OCI-LY3 (cell line): ENCODE measurements at regions not wholly inside any gene's neighbourhood (a gene's known extent, or its start where the extent isn't known, plus 50 kb on each side); places are given as distances from the start of the nearest gene placed in this dataset.

ENCODE experiments used
- H2AFZ ChIP-seq: fragments of 200-600, 300-600 bp; shearing (Covaris generic); 2 replicates; pipeline ENCODE4 v1.6.0; 2014; ENCODE audit warnings: antibody characterized with exemption, low read depth, low read length
- H3K27ac ChIP-seq: fragments of 200-600, 300-600 bp; sonication (generic); 2 replicates; pipeline ENCODE4 v1.5.1; 2014; ENCODE audit warnings: mild to moderate bottlenecking, low read length, moderate library complexity, mixed read lengths
- H3K27me3 ChIP-seq: fragments of 200-600, 300-600 bp; sonication (generic); 2 replicates; pipeline ENCODE4 v1.6.1; 2014; ENCODE audit warnings: low read depth, low read length, mixed read lengths
- H3K36me3 ChIP-seq: fragments of 200-600, 300-600 bp; sonication (generic); replicated peaks from 2 replicates; pipeline ENCODE3; 2014; ENCODE audit warnings: low read depth, low read length, mixed read lengths
- H3K4me1 ChIP-seq: fragments of 300-600, 200-600 bp; sonication (generic); 2 replicates; pipeline ENCODE4 v1.6.1; 2014; ENCODE audit warnings: low read length, mixed read lengths
- H3K4me2 ChIP-seq: fragments of 200-600, 300-600 bp; sonication (generic); 2 replicates; pipeline ENCODE4 v1.6.1; 2014; ENCODE audit warnings: low read length, mixed read lengths
- H3K4me3 ChIP-seq: fragments of 300-600, 200-600 bp; sonication (generic); 2 replicates; pipeline ENCODE4 v1.5.1; 2014; ENCODE audit warnings: antibody characterized with exemption, mild to moderate bottlenecking, low read length, moderate library complexity
- H3K79me2 ChIP-seq: fragments of 300-600, 200-600 bp; shearing (Covaris generic); 2 replicates; pipeline ENCODE4 v1.6.1; 2014; ENCODE audit warnings: mild to moderate bottlenecking, low read length, mixed read lengths
- H3K9ac ChIP-seq: fragments of 300-600, 200-600 bp; shearing (Covaris generic); 2 replicates; pipeline ENCODE4 v1.6.0; 2014; ENCODE audit warnings: mild to moderate bottlenecking, low read length, moderate library complexity
- H3K9me3 ChIP-seq: fragments of 200-600, 300-600 bp; shearing (Covaris generic); 2 replicates; pipeline ENCODE4 v1.6.1; 2014; ENCODE audit warnings: low read length, mixed read lengths; ENCODE audit not compliant: insufficient read depth
- H4K20me1 ChIP-seq: fragments of 200-600, 300-600 bp; sonication (generic); 2 replicates; pipeline ENCODE4 v1.6.1; 2016; ENCODE audit warnings: low read length, mixed read lengths; ENCODE audit not compliant: insufficient read depth
- CTCF ChIP-seq: fragments of 200-600, 300-600 bp; sonication (generic); IDR thresholded peaks from 2 replicates; pipeline ENCODE4 v1.5.1; 2014; ENCODE audit warnings: antibody characterized with exemption, low read length, low read depth
- EZH2phosphoT487 ChIP-seq: fragments of 200-600 bp; shearing (Covaris generic); IDR thresholded peaks from 2 replicates; pipeline ENCODE4 v1.6.1; 2018; ENCODE audit warnings: antibody characterized with exemption, mixed run types, low read depth

- H3K4me1 ChIP-seq, result no peaks in the 10 kb centered on the region
- H3K4me2 ChIP-seq, result no peak overlapping the region
- no peak overlapping the region for H3K4me3 ChIP-seq
- TF ChIP-seq EZH2phosphoT487, result no peak
- no peak for TF ChIP-seq CTCF
- no peaks in the 10 kb centered on the region for H3K9me3 ChIP-seq
- no peaks in the 10 kb centered on the region for H4K20me1 ChIP-seq
- H2AFZ ChIP-seq, result no peak overlapping the region
- no peaks in the 10 kb centered on the region for H3K36me3 ChIP-seq
- H3K27me3 ChIP-seq, result 0 out of 2 replicates have a peak, but pooled peaks cover 4% of the 10 kb centered on the region
- H3K27ac ChIP-seq, result no peak overlapping the region
- H3K9ac ChIP-seq, result no peak overlapping the region
- H3K79me2 ChIP-seq, result no peaks in the 10 kb centered on the region
Measured at GRCh38 chr7:155879592-155879991, 67.3 kb upstream of the SHH start.

GRCh38 chr7:155878674-155879073 lies 66.4 kb upstream of the SHH start:
- Histone ChIP-seq H3K27ac (no peak overlapping the region), H3K4me1 (no peaks in the 10 kb centered on the region), H3K4me2 (no peak overlapping the region), H3K79me2 (no peaks in the 10 kb centered on the region), H2AFZ (no peak overlapping the region), H3K27me3 (0 out of 2 replicates have a peak, but pooled peaks cover 4% of the 10 kb centered on the region), H3K4me3 (no peak overlapping the region), H3K9ac (no peak overlapping the region), H3K9me3 (no peaks in the 10 kb centered on the region), H3K36me3 (no peaks in the 10 kb centered on the region), H4K20me1 (no peaks in the 10 kb centered on the region)
- TF ChIP-seq CTCF (no peak), EZH2phosphoT487 (no peak)

GRCh38 chr7:155878250-155878649 lies 66.0 kb upstream of the SHH start:
- Histone ChIP-seq H3K9me3 (no peaks in the 10 kb centered on the region), H4K20me1 (no peaks in the 10 kb centered on the region), H2AFZ (no peak overlapping the region), H3K4me1 (no peaks in the 10 kb centered on the region), H3K79me2 (no peaks in the 10 kb centered on the region), H3K4me2 (no peak overlapping the region), H3K36me3 (no peaks in the 10 kb centered on the region), H3K4me3 (no peak overlapping the region), H3K27me3 (0 out of 2 replicates have a peak, but pooled peaks cover 4% of the 10 kb centered on the region), H3K9ac (no peak overlapping the region), H3K27ac (no peak overlapping the region)
- no peak for TF ChIP-seq EZH2phosphoT487
- TF ChIP-seq CTCF, result no peak

- no peaks in the 10 kb centered on the region for H3K9me3 ChIP-seq
- no peaks in the 10 kb centered on the region for H3K36me3 ChIP-seq
- no peak overlapping the region for H2AFZ ChIP-seq
- H3K27ac ChIP-seq, result no peak overlapping the region
- no peaks in the 10 kb centered on the region for H3K79me2 ChIP-seq
- no peaks in the 10 kb centered on the region for H4K20me1 ChIP-seq
- TF ChIP-seq EZH2phosphoT487, result no peak
- TF ChIP-seq CTCF, result no peak
- H3K27me3 ChIP-seq, result 0 out of 2 replicates have a peak, but pooled peaks cover 4% of the 10 kb centered on the region
- no peak overlapping the region for H3K4me2 ChIP-seq
- no peak overlapping the region for H3K9ac ChIP-seq
- no peak overlapping the region for H3K4me3 ChIP-seq
- no peaks in the 10 kb centered on the region for H3K4me1 ChIP-seq
Measured at GRCh38 chr7:155877167-155877566, 64.9 kb upstream of the SHH start.
